HEK293 (cell line): ENCODE measurements at regions not wholly inside any gene's neighbourhood (a gene's known extent, or its start where the extent isn't known, plus 50 kb on each side); places are given as distances from the start of the nearest gene placed in this dataset.

Experiments used
- CTCF ChIA-PET: fragments of 350-600 bp; formaldehyde crosslinking; extraction: SDS; loops from one replicate; lab custom pipeline; 2021; ENCODE audit warnings: antibody characterized with exemption; lab: Yijun Ruan, JAX
- POLR2A ChIA-PET: fragments of 300-600 bp; formaldehyde crosslinking; extraction: SDS; loops from one replicate; lab custom pipeline; 2020; ENCODE audit warnings: antibody characterized with exemption, inconsistent platforms; lab: Yijun Ruan, JAX
- H3K27ac ChIP-seq: fragments of 200-500 bp; sonication (Bioruptor generic); 2 replicates; pipeline ENCODE4 v1.5.1; 2014; ENCODE audit warnings: low read depth, low read length, control low read depth, inconsistent platforms; ENCODE audit errors: extremely low read depth
- H3K36me3 ChIP-seq, 2 experiments: fragments of 200-500 bp in 1 of 2; sonication (Bioruptor generic) in 1 of 2; 1 replicate in 1 of 2; 2 replicates in 1 of 2; pipeline ENCODE4 v1.5.1; 2014 to 2017; ENCODE audit warnings: inconsistent platforms in 2 of 2, low read length in 2 of 2; ENCODE audit not compliant: control insufficient read depth in 2 of 2, insufficient read depth in 1 of 2
- H3K4me1 ChIP-seq: fragments of 200-500 bp; sonication (Bioruptor generic); 2 replicates; pipeline ENCODE4 v1.5.1; 2014; ENCODE audit warnings: mild to moderate bottlenecking, low read length, inconsistent platforms; ENCODE audit not compliant: control insufficient read depth, insufficient read depth
- H3K4me3 ChIP-seq: 2 replicates; pipeline ENCODE4 v1.5.1; 2011; ENCODE audit warnings: low read depth, mild to moderate bottlenecking, control low read depth, low read length, moderate library complexity
- H3K9me3 ChIP-seq: fragments of 200-500 bp; sonication (Bioruptor generic); 2 replicates; pipeline ENCODE4 v1.5.1; 2014; ENCODE audit warnings: low read depth, low read length, inconsistent platforms; ENCODE audit not compliant: control insufficient read depth, insufficient read depth
- WT1 ChIP-seq: fragments of 450-650 bp; formaldehyde crosslinking; IDR thresholded peaks from 2 replicates; pipeline ENCODE4 v1.5.1; 2016; ENCODE audit warnings: missing biosample characterization, missing genetic modification characterization
- ZBTB20 ChIP-seq: fragments of 450-650 bp; formaldehyde crosslinking; IDR thresholded peaks from 2 replicates; pipeline ENCODE4 v1.5.1; 2016; ENCODE audit warnings: missing biosample characterization, missing genetic modification characterization
- ZEB2 ChIP-seq: fragments of 450-650 bp; formaldehyde crosslinking; IDR thresholded peaks from 2 replicates; pipeline ENCODE4 v1.5.1; 2016; ENCODE audit warnings: missing biosample characterization, missing genetic modification characterization
- ZNF423 ChIP-seq: fragments of 450-650 bp; formaldehyde crosslinking; IDR thresholded peaks from 2 replicates; pipeline ENCODE4 v1.5.1; 2016; ENCODE audit warnings: missing biosample characterization, missing genetic modification characterization
- ZNF548 ChIP-seq: fragments of 450-650 bp; formaldehyde crosslinking; IDR thresholded peaks from 2 replicates; pipeline ENCODE4 v1.5.1; 2016; ENCODE audit warnings: missing biosample characterization, missing genetic modification characterization
- ZNF621 ChIP-seq: fragments of 450-650 bp; formaldehyde crosslinking; IDR thresholded peaks from 2 replicates; pipeline ENCODE4 v1.5.1; 2017; ENCODE audit warnings: missing biosample characterization, missing genetic modification characterization
- TF ChIP-seq, protein P1 (sequence below): fragments of 450-650 bp; formaldehyde crosslinking; conservative IDR thresholded peaks from 2 replicates; pipeline ENCODE4 v1.5.1; 2016; ENCODE audit warnings: low read depth, missing biosample characterization, missing genetic modification characterization

DNA sequence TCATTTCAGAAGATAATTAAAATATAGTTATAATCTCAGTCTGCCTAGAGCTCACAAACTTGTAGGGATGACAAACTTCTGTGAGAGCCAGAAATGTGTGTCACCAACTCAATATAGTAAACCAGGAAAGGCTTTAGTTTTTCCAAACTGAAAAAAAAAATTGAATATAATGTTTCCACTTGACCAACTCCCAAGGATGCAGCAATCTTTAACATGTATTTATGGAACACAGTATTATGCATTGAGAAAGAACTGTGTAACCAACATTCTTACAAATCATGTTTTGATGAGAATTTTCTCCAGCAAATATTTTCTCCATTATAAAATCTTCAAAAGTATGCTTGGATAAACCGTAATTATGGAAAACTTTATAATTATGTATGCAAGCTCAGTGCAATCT lies 50.1 kb upstream of the KLF12 start:
- Histone ChIP-seq H3K9me3 (no peaks in the 10 kb centered on the region), H3K36me3 (no peaks in the 10 kb centered on the region), H3K4me3 (no peak overlapping the region), H3K27ac (no peak overlapping the region), H3K4me1 (no peaks in the 10 kb centered on the region)
- ChIA-PET CTCF (no interaction called here), POLR2A (no interaction called here)
- TF ChIP-seq ZNF423 (tag by site-specific recombination) (no peak), ZNF548 (tag by site-specific recombination) (no peak), WT1 (tag by site-specific recombination) (no peak), ZNF621 (no peak), ZBTB20 (tag by site-specific recombination) (no peak), ZEB2 (no peak)
- TF ChIP-seq, protein P1, sequence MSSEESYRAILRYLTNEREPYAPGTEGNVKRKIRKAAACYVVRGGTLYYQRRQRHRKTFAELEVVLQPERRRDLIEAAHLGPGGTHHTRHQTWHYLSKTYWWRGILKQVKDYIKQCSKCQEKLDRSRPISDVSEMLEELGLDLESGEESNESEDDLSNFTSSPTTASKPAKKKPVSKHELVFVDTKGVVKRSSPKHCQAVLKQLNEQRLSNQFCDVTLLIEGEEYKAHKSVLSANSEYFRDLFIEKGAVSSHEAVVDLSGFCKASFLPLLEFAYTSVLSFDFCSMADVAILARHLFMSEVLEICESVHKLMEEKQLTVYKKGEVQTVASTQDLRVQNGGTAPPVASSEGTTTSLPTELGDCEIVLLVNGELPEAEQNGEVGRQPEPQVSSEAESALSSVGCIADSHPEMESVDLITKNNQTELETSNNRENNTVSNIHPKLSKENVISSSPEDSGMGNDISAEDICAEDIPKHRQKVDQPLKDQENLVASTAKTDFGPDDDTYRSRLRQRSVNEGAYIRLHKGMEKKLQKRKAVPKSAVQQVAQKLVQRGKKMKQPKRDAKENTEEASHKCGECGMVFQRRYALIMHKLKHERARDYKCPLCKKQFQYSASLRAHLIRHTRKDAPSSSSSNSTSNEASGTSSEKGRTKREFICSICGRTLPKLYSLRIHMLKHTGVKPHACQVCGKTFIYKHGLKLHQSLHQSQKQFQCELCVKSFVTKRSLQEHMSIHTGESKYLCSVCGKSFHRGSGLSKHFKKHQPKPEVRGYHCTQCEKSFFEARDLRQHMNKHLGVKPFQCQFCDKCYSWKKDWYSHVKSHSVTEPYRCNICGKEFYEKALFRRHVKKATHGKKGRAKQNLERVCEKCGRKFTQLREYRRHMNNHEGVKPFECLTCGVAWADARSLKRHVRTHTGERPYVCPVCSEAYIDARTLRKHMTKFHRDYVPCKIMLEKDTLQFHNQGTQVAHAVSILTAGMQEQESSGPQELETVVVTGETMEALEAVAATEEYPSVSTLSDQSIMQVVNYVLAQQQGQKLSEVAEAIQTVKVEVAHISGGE: no peak
